Activated T-helper 2 cell treated with anti-CD3 and anti-CD28 coated beads, Interferon-gamma antibody, Interleukin-2, Interleukin-4, amounts not matched to agents 10 μg/mL and 5 μg/mL and 100 μg/mL, durations not matched to agents 14 hours and 24 hours and 36 hours (primary cell): ENCODE measurements at regions not wholly inside any gene's neighbourhood (a gene's known extent, or its start where the extent isn't known, plus 50 kb on each side); places are given as distances from the start of the nearest gene placed in this dataset.
"Not testable (repeated sequence)": the region's sequence is repeated elsewhere in the genome, so short reads cannot be mapped to it uniquely, and the experiment has no call there.

Source experiments
- DNase-seq: peaks from one replicate; pipeline ENCODE4 v3.0.0; 2021; ENCODE audit warnings: low spot score
- H3K27ac Mint-ChIP-seq: one replicate; pipeline ENCODE4 v1.8.0; 2021; ENCODE audit warnings: mixed read lengths
- H3K27me3 Mint-ChIP-seq: one replicate; pipeline ENCODE4 v1.8.0; 2021; ENCODE audit warnings: low read depth, mixed read lengths
- H3K36me3 Mint-ChIP-seq: one replicate; pipeline ENCODE4 v1.8.0; 2021; ENCODE audit warnings: low read depth, mixed read lengths
- H3K4me1 Mint-ChIP-seq: one replicate; pipeline ENCODE4 v1.8.0; 2021; ENCODE audit warnings: low read depth, mixed read lengths
- H3K4me3 Mint-ChIP-seq: one replicate; pipeline ENCODE4 v1.8.0; 2021; ENCODE audit warnings: low read depth, mild to moderate bottlenecking, moderate library complexity, mixed read lengths
- H3K9me3 Mint-ChIP-seq: one replicate; pipeline ENCODE4 v1.8.0; 2021; ENCODE audit warnings: mixed read lengths
- intact Hi-C: fragments of 100-400 bp; cut with micrococcal nuclease; formaldehyde crosslinking; loops from one replicate; pipeline ENCODE4 v1.15.1; 2023

DNA sequence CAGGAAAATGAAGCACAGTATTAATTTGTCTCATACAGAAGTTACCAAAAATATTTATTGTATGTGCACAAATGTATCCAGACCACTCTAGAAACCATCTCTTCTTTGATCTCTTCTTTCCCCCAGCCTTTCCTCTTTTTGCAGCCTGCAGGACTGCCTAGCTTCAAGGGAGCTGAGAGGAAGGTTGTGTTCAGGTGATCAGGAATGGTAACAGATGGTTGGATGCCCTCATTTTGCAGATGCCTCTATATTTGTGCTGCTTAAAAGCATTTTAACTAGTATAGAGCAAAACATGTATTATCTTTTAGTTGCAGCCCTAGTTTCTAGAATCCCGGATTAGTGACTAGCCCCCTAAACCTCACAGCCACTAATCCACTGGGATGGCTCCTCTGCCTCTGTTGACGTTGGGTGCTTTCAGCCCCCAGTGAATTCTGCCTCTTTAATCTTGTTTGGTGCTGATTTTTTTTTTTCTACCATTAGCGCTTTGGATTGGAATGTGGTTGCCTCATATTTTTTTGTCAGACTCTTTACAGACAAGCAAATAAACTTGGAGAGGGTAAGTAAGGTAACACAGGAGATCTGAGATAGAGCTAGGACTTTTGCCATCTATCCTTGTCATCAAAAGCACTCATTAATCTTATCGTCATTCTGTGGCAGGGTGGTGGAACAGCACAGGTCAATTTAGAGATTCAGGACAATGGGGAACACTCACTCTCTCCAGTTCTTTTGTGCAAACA lies 103.8 kb upstream of the NDUFV2 start:
- no peaks in the 10 kb centered on the region for H3K36me3 Mint-ChIP-seq

DNA sequence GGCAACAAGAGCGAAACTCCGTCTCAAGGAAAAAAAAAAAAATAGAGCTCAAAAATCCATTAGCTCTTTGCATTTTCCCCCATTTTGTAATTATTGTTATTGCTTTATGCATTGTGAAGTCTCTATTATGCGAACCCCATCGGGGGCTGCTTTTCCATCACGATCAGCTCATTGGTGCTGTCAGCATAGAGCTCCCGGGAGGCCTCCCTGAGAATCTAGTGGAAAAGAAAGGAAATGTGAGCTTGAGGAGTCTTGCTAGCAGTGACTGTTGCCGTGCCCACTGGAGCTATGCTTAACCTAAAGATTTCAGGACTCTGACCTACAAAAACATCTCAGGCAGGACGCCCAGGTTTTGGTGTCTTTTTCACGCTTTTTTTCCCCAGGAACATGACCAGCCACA lies 102.6 kb upstream of the NDUFV2 start:
- H3K9me3 Mint-ChIP-seq = peaks cover 4% of the 10 kb centered on the region
- H3K4me1 Mint-ChIP-seq = no peaks in the 10 kb centered on the region
- H3K27ac Mint-ChIP-seq = no peak overlapping the region
- intact Hi-C loops = no loop called here
- no peak for DNase-seq
- H3K27me3 Mint-ChIP-seq = peaks cover 13% of the 10 kb centered on the region
- no peak overlapping the region for H3K4me3 Mint-ChIP-seq
- no peaks in the 10 kb centered on the region for H3K36me3 Mint-ChIP-seq

More for the DNA sequence above, 103.8 kb upstream of the NDUFV2 start:
- H3K4me1 Mint-ChIP-seq = no peaks in the 10 kb centered on the region
- H3K9me3 Mint-ChIP-seq = peaks cover 4% of the 10 kb centered on the region
- DNase-seq = no peak
- intact Hi-C loops = no loop called here
- no peak overlapping the region for H3K4me3 Mint-ChIP-seq
- H3K27me3 Mint-ChIP-seq = peaks cover 15% of the 10 kb centered on the region
- no peak overlapping the region for H3K27ac Mint-ChIP-seq

DNA sequence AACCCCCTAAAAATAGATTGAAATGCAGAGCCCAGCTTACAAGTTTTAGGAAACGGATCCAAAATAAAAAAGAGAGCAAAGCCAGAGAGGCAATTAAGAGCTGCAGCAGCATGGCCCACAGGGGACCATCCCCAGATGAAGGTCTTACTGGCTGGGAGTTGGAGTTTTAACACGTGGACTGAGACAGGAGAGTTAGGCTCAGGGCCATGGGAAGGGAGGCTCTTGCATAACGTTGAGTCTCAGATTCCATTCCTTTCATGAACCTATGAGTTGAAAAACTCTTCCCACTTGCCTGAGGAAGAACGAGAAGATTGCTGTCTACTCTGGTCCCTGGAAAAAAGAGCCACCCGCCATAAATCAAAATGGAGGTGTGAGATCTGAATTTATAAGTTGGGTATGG lies 101.8 kb upstream of the NDUFV2 start:
- no peaks in the 10 kb centered on the region for H3K4me1 Mint-ChIP-seq
- H3K27ac Mint-ChIP-seq = no peak overlapping the region
- peaks cover 13% of the 10 kb centered on the region for H3K27me3 Mint-ChIP-seq
- H3K4me3 Mint-ChIP-seq = no peak overlapping the region
- H3K36me3 Mint-ChIP-seq = no peaks in the 10 kb centered on the region
- no peak for DNase-seq
- peaks cover 4% of the 10 kb centered on the region for H3K9me3 Mint-ChIP-seq
- intact Hi-C loops = no loop called here

DNA sequence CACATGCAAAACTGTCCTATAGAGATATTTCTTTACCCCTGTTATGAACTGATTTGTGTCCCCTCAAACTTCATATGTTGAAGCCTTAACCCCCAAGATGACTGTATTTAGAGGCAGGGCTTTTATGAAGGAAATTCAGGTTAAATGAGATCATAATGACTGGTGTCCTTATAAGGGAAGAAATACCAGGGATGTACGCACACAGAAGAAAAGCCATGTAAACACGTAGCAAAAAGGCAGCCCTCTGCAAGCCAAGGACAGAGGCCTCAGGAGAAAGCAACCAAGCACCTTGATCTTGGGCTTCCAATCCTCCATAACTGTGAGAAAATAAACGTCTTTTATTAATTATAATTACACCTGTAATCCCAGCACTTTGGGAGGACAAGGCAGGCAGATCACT lies 101.3 kb upstream of the NDUFV2 start:
- intact Hi-C loops = no loop called here
- no peak for DNase-seq
- Mint-ChIP-seq H3K27me3 (peaks cover 13% of the 10 kb centered on the region), H3K4me3 (no peak overlapping the region), H3K9me3 (peaks cover 4% of the 10 kb centered on the region), H3K27ac (no peak overlapping the region), H3K4me1 (no peaks in the 10 kb centered on the region), H3K36me3 (no peaks in the 10 kb centered on the region)

DNA sequence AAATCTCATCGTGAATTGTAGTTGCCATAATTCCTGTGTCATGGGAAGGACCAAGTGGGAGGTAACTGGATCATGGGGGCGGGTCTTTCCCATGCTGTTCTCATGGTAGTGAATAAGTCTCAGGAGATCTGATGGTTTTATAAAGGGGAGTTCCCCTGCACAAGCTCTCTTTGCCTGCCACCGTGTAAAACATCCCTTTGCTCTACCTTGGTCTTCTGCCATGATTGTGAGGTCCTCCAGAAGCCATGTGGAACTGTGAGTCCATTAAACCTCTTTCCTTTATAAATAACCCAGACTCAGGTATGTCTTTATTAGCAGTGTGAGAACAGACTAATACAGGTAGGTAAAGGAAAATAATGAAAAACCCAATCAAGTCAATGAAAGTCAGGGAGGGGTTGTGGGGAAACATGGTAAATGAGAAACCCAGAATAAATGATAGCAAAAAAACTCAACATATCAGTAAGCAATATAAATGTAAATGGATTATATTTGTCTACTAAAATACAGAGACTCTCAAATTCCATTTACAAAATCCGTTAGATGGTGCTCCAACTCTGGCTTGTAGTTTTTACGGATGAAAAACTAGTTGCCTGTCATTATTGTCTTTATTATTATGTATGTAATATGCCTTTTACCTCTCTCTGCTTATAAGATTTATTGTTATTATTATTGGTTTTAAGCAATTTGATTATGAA lies 98.9 kb upstream of the NDUFV2 start:
- H3K36me3 Mint-ChIP-seq = no peaks in the 10 kb centered on the region
- no peak overlapping the region for H3K4me3 Mint-ChIP-seq
- H3K4me1 Mint-ChIP-seq = no peaks in the 10 kb centered on the region

DNA sequence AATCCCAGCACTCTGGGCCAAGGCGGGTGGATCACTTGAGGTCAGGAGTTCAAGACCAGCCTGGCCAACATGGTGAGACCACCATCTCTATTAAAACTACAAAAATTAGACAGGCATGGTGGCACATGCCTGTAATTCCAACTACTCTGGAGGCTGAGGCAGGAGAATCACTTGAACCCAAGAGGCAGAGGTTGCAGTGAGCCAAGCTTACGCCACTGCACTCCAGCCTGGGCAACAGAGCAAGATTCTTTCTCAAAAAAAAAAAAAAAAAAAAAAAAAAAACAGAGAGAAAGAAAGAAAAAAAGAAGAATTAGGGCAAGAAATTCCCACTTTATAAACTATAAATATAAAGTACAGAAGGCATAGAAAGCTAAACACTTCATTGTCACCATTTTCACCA lies 98.2 kb upstream of the NDUFV2 start:
- DNase-seq, H3K27ac Mint-ChIP-seq, H3K4me3 Mint-ChIP-seq, H3K4me1 Mint-ChIP-seq, intact Hi-C loops, H3K9me3 Mint-ChIP-seq, H3K27me3 Mint-ChIP-seq, H3K36me3 Mint-ChIP-seq: not testable (repeated sequence)

More for the DNA sequence above, 98.9 kb upstream of the NDUFV2 start:
- DNase-seq = no peak
- H3K27ac Mint-ChIP-seq = no peak overlapping the region
- peaks cover 13% of the 10 kb centered on the region for H3K27me3 Mint-ChIP-seq
- H3K9me3 Mint-ChIP-seq = peaks cover 4% of the 10 kb centered on the region
- intact Hi-C loops = no loop called here

DNA sequence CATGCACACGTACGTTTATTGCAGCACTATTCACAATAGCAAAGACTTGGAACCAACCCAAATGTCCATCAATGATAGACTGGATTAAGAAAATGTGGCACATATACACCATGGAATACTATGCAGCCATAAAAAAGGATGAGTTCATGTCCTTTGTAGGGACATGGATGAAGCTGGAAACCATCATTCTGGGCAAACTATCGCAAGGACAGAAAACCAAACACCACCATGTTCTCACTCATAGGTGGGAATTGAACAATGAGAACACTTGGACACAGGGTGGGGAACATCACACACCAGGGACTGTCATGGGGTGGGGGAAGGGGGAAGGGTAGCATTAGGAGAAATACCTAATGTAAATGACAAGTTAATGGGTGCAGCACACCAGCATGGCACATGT lies 94.8 kb upstream of the NDUFV2 start:
- H3K4me1 Mint-ChIP-seq, H3K4me3 Mint-ChIP-seq, H3K36me3 Mint-ChIP-seq, intact Hi-C loops, H3K9me3 Mint-ChIP-seq, DNase-seq, H3K27ac Mint-ChIP-seq: not testable (repeated sequence)
- H3K27me3 Mint-ChIP-seq = peaks cover 10% of the 10 kb centered on the region

DNA sequence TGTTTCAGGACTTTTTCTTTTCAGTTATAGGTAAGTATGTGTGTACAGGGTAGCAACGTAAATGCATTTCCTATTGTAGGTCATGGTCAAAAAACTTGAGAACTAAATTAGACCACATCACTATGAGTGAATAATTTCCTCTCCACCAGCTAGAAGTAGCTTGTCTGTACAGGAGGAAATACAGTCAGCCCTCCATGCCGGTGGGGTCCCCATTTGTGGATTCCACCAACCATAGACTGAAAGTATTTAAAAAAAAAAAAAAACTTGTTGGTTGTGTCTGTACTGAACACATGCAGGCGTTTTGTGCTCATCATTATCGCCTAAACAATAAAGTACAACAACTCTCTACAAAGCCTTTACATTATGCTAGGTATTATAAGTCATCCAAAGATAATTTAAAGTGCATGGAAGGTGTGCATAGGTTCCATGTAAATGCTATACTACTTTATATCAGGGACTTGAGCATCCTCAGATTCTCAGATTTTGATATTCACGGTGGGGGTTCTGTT lies 94.2 kb upstream of the NDUFV2 start:
- DNase-seq = no peak
- no peak overlapping the region for H3K27ac Mint-ChIP-seq
- intact Hi-C loops = no loop called here
- no peak overlapping the region for H3K4me3 Mint-ChIP-seq
- peaks cover 10% of the 10 kb centered on the region for H3K27me3 Mint-ChIP-seq
- H3K4me1 Mint-ChIP-seq = no peaks in the 10 kb centered on the region
- H3K36me3 Mint-ChIP-seq = no peaks in the 10 kb centered on the region
- H3K9me3 Mint-ChIP-seq = no peaks in the 10 kb centered on the region

DNA sequence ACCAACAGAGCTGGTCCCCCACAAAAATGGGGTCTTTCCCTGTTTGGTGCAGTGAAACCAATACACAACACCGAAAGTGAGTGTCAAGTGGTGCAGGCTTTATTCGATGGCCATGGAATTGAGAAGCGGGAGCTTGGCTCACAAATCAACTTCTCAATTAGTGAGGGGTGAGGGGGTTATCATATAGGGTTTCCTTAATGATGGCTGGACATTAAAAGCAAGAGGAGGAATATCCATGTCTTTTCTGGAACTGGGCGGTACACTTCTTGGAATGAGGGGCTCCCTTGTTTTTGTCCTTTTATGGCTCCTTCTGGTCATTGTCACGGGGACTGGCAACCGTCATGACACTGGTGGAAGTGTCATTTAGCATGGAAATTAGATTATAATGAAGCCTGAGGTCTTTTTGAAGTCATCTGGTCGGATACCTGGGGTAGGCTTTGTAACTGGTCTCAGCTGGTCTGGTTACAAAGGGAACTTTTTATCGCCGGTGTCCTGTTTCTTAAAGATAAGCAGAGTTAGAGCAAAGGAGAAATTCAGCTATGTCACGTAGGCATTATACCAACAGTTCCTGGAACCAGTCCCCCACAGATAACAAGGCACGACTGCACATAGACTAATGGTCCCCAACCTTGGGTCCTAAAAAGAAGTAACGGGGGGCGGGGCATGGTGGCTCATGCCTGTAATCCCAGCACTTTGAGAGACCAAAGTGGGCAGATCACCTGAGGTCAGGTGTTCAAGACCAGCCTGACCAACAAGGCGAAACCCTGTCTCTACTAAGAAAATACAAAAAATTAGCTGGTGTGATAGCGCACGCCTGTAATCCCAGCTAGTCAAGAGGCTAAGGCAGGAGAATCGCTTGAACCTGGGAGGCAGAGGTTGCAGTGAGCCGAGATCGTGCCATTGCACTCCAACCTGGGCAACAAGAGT lies 93.5 kb upstream of the NDUFV2 start:
- no peak for DNase-seq
- no peaks in the 10 kb centered on the region for H3K9me3 Mint-ChIP-seq
- intact Hi-C loops = no loop called here
- H3K4me1 Mint-ChIP-seq = no peaks in the 10 kb centered on the region
- H3K36me3 Mint-ChIP-seq = no peaks in the 10 kb centered on the region
- peaks cover 8% of the 10 kb centered on the region for H3K27me3 Mint-ChIP-seq
- H3K4me3 Mint-ChIP-seq = no peak overlapping the region
- no peak overlapping the region for H3K27ac Mint-ChIP-seq

DNA sequence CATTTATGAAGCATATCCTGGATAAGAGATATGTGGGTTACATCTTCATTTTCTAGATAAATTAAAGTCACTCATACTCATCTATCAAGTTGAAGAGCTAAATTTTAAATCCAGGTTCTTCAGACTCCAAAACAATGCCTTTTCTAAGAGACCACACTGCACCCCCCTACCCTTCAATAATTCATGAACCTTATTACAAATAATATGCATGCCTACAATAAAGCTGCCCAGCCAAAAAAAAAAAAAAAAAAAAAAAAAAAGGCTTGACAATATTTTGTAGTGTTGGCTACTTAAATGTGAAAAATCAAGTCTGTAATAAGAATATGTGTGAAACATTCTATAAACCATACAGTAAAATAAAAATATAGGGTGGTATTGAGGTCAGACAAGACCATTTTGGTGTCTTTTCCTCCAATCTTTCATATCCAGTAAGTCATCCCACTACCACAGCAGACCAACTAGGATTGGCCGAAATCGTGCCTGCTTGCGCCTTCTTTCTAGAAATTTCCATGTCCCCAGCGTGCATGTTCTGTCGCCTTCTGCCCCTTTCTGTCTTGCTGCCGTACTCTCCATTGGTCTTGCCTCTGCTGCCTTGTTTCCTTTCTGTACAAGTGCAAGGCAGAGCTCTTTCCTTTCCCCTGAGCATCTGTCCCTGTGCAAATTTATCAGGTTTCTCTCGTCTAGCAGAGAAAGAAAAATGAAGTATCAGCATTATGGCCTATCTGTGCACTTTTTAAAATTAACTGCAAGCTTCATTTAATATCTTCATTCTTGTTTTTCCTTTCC lies 92.6 kb upstream of the NDUFV2 start:
- H3K27ac Mint-ChIP-seq = no peak overlapping the region
- no peak overlapping the region for H3K4me3 Mint-ChIP-seq
- DNase-seq = no peak
- peaks cover 8% of the 10 kb centered on the region for H3K27me3 Mint-ChIP-seq
- no peaks in the 10 kb centered on the region for H3K36me3 Mint-ChIP-seq
- H3K9me3 Mint-ChIP-seq = no peaks in the 10 kb centered on the region
- H3K4me1 Mint-ChIP-seq = no peaks in the 10 kb centered on the region
- intact Hi-C loops = no loop called here

DNA sequence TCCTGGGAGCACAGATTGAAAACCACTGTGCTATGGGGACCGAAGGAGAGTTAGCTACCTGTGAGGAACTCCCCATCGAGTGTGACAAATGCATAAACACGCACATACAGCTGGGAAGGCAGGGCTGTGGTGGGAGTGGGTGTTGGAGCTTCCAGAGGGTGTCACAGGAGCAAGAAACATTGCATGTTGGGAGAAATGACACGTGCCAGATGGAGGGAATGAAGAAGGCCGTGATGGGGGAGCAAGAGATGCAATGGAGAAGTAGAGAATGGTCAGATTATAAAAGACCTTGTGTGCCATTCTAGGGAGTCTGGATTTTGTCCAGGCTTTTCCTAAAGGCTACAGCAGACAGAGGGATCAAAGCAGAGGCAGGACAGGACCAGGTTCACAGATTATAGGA lies 91.1 kb upstream of the NDUFV2 start:
- DNase-seq = no peak
- intact Hi-C loops = no loop called here
- Mint-ChIP-seq H3K9me3 (no peaks in the 10 kb centered on the region), H3K27ac (no peak overlapping the region), H3K4me1 (no peaks in the 10 kb centered on the region), H3K36me3 (no peaks in the 10 kb centered on the region), H3K4me3 (no peak overlapping the region), H3K27me3 (peaks cover 8% of the 10 kb centered on the region)

DNA sequence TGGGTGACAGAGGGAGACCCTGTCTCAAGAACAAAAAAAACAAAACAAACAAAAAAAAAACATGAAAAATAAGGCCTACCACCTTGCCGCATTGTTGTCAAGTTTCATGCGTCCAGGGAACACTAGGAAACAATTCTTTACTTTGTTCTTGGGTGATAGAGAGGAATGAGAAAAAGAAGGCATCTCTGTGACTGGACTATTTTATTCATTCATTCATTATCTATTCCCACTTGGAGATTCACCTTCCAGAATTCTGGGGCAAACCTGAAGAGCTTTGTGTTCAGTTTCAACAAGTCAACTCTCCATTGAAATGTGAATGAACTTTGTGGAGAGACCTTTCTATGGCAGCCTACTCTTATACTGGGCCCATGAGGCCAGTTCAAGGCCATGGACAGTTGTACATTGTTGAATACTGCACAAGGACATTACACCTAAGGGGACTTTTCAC lies 88.5 kb upstream of the NDUFV2 start:
- Mint-ChIP-seq H3K27ac (no peak overlapping the region), H3K27me3 (peaks cover 8% of the 10 kb centered on the region), H3K4me1 (peaks cover 19% of the 10 kb centered on the region), H3K4me3 (no peak overlapping the region), H3K9me3 (no peaks in the 10 kb centered on the region), H3K36me3 (no peaks in the 10 kb centered on the region)
- intact Hi-C loops = no loop called here
- no peak for DNase-seq
